ENCODE measurements at regions not wholly inside any gene's neighbourhood (a gene's known extent, or its start where the extent isn't known, plus 50 kb on each side); places are given as distances from the start of the nearest gene placed in this dataset.
"Not testable (repeated sequence)": the region's sequence is repeated elsewhere in the genome, so short reads cannot be mapped to it uniquely, and the experiment has no call there.

DNA sequence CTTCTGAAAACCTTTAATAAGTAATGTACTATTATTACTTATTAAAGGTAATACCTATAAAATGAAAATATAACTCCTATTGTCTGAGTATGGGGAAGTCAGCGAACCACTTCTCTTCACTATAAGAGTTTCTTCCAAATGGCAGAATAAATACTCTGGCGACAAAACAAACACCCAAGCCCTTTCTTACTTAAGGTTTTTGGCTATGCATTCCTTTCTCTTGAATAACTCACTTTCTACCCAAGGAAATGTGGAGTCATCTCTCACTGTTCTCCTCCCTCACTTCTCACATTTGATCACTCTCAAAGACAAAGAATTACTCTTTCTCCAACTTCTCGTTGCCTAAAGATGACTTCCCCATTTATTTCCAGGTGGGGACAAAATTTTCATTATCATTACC lies 816.8 kb upstream of the CRIM1 start:
- no peak for DNase-seq

DNA sequence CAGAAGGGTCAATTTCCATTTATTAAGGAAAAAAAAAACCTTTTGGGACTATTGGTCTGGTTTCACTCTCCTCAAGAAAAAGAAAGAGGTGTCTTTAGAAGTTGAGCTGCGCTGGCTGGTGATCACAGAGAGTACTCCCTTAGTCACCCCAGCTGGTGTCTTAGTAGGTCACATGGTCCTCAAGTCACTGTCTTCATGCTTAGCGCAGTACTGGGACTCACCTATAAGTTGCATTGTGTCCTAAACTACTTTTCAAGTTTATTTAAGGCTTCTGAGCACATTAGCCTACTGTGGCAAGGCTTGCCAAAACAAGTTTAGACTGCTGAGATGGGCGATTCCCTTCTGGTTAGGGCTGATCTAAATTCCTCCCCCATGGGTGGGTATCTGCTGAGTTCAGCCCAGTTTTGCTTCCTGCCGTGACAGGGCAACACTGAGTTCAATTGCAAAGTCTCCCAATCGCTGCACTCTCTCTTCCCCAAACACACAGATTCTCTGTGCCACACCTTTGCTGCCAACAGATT lies 824.9 kb upstream of the CRIM1 start:
- no peak for DNase-seq

- DNase-seq, result no peak
Measured at GRCh38 chr2:35526741-35527140, 828.8 kb upstream of the CRIM1 start.

DNA sequence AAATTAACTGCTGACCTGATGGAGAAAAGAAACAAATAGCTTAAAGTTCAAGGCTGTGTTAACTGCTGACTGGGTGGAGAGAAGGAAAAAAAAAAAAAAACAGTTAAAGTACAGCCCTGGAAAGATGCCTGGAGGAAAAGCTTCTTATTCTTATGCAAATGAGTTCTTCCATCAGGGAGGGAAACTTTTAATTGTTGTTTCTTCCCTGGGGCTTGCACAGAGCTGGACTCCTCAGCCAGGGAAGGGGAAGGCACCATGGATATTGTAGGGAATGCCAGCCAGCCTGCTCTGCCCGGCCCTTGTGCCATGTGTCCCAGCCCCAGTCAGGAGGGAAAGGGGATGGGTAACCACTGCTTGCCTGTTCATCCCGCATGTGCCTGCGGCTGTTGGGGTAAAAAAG lies 833.1 kb upstream of the CRIM1 start:
- no peak for DNase-seq

DNA sequence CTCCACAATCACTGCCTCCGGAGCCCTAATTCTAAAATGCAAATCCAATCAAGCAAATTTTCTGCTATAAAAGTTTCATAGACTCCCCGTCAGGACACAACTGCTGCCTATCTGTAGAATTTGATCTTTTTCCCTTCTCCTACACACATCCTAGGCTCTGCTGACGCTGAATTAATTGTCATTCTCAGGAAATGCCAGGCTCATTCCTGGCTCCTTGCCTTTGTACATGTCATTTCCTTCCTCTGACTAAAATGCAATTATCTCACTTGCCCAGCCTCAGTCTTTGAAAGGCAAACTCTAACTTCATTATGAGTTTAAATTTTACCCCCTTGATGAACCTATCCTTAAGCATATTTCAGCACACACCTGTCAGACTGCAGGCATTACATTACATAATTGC lies 844.9 kb upstream of the CRIM1 start:
- DNase-seq, result no peak

DNA sequence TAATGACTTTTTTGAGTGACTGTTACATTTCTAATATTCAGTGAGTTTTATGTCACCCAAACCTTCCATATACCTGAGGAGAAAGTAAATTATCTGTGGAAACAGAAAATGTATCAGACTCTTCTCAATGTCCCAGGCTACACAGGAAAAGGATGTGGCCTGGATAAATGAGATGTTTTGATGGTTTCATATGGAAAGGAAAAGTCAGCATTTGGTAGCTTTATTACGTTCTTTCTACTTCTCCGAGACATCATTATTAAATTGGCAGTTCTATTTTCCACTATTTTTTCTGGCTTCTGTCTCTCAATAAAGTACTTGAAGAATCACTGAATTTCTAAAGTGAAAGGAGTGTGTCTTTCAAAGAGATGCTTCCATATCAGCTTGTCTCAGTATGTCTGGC lies 847.0 kb upstream of the CRIM1 start:
- no peak for DNase-seq

- no peak for DNase-seq
Measured at GRCh38 chr2:35504419-35504818, 851.2 kb upstream of the CRIM1 start.

GRCh38 chr2:35503738-35504199 lies 851.8 kb upstream of the CRIM1 start:
- no peak for DNase-seq

DNA sequence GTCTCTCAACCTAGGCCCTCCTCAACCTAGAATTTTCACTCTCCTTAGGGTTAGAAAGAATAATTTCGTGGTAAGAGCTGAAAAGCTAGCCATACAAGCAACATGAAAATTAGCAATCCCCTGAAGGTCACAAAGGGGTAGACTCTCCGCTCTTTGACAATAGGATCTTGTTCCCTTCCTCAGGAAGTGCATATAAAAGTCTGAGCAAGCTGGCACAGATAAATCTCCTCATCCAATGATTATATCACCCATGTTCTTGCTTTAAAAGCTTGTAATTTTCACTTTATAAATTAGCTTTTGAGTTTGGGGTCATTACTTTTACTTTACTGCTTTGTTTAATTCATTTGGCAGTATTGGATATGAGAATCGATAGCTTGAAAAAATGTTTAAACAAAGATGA lies 852.3 kb upstream of the CRIM1 start:
- DNase-seq, result no peak

DNA sequence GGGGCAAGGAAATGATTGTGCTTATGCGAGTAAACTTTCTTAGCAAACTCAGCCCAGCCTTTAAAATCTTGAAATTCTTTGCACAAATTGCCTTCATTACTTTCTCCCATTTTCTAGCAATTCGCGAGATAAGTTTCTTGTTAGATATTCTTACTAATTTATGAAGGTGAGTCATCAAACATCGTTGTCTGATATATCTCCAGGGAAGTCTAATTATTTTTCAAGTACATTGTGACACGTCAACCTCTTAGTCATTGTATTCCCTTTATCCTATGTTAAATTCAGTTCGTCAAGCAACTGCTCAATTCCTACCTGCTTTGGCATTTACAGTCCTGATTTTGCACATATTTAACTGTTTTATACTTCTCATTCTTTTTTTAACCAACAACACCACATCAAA lies 854.5 kb upstream of the CRIM1 start:
- no peak for DNase-seq

DNA sequence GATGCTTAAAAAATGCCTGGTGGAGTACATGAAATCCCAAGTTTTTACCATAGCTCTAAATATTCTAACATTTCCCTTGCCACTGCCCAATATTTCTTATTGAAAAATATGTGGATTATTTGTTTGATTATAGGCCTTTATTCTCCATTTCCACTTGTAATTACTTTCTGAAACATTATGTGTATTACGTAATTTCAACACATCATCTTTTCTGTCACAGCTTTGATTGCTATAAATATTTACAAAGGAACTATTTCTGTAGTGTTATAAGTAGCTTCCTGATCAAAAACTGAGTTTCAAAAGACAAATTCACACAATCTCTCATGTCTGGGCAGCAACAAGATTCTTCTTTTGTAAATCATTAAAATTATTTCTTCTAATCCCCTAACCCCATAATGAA lies 859.6 kb upstream of the CRIM1 start:
- DNase-seq, result no peak

DNA sequence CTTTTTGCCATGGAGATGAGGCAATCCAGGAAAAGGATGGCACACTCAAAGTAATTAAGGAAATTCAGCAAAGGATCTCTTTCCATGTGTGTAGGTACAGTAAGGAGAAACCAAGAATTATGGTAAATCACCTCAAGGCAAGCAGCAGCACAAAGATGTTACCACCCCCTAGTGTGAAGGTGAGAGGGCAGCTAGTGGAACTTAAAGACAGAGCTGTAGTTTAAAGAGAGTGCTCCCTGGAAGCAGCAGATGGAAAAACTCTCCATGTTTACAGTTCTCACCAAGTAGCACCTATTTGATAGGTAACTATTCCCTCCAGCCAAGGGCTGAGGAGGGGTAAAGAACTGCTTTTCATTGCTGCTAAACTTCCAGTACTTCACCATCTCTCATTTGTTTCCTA lies 860.4 kb upstream of the CRIM1 start:
- DNase-seq, result no peak

GRCh38 chr2:35478121-35478520 lies 877.5 kb upstream of the CRIM1 start:
- DNase-seq, result not testable (repeated sequence)

GRCh38 chr2:35468245-35468644 lies 887.3 kb upstream of the CRIM1 start:
- no peak for DNase-seq

DNA sequence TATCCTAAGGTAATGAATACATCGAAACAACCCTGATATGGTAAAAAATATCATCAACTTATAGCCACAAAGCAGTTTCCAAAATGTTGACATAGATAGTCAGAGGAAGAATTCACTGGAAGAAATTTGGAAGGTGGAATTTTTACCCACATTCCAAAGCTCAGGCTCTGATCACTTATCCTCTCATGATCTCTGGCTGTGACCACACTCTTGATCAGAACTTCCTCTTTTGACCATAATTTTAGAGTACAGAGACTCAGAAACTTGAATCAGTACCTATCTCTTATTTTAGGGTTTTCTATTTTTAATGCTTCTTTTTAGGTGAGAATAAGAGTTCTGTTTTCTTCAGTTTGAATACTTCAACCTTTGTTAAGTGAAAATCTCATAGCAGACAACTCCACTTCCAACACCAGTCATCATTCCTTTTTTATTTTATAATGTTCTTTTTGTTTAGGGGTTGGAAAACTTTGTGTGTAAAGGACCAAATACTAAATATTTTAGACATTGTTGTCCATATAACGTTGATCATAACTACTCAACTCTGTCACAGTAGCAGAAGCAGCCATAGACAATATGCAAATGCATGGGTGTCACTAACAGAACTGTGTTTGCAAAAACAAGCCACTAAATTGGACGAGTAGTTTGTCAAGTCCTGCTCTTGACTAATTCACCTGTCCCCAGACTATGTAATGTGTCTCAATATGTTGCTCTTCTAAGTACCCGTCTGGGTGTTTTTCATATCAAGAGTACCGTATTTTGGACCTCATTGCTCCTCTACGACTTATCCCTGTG lies 891.6 kb upstream of the CRIM1 start:
- DNase-seq, result no peak

DNA sequence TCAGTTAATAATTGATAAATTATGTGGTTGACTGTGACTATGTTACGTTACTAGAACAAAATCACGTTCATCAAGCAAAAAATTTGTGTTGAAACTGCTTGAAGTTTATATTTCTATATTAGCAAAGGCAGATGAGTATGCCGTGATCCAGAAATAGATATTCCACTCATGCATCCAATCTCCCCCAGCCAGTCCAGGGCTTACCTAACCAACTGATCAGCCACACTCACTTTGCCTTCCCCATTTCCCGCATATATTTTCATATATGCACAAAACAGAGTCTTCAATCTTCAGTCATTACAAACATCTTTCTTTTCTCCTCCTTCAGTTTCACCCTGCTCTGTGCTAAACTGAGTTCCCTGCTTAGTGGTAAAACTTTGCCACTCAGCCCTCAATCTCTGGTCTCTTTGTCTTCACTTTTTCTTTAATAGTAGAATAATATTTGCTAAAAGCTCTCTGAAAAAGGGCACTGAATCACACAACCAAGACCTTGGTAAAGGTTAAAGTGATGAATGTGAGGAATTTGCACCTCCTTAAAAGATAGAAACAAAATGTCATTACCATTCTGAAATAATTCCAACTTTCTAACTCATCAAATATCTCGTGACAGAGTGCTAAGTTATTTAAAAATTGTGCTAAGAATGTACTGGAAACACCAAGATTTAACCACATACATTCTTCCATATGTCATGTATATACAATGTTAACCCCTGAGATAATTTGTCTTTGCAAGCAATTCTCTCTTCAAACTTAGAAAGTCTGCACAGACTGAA lies 893.2 kb upstream of the CRIM1 start:
- no peak for DNase-seq

DNA sequence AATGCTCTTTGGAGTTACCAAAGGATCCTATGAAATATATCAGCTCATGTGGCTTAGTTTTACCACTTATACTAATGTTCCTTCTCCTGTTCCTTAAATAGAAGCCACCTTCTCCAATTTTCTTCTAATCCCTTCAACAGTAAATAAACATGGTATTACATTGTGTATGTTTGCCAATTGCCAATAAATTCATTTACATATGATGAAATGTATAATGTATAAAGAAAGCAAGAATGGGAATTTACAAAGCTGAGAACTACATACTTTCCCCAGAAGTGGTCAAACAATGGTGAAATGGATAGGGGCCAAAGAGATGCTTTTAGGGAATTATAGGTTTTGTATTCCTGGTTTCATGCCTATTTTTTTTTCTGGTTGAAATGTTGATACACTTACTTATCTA lies 894.2 kb upstream of the CRIM1 start:
- DNase-seq, result no peak

GRCh38 chr2:35454966-35455638 lies 900.5 kb upstream of the CRIM1 start:
- DNase-seq, result no peak

GRCh38 chr2:35447821-35448220 lies 907.8 kb upstream of the CRIM1 start:
- no peak for DNase-seq

GRCh38 chr2:35447215-35447614 lies 908.4 kb upstream of the CRIM1 start:
- DNase-seq, result no peak

DNA sequence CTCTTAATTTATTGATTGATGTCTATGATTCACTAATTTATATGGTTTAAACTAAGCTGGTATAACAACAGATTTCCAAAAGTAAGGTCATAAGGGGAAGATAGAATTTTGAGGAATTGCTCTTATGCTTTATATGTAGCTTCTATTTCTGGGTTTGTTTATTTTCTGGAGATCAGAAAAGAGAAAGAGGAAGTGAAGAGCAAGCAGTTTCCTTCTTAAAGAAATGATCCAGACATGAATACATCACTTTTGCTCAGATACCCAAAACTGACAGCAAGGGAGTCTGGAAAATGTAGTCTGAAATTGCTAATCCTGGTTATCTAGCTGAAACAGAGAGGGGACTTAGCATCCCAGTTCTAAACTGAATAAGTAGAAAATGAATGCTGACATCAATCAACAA lies 912.5 kb upstream of the CRIM1 start:
- DNase-seq, result no peak

DNA sequence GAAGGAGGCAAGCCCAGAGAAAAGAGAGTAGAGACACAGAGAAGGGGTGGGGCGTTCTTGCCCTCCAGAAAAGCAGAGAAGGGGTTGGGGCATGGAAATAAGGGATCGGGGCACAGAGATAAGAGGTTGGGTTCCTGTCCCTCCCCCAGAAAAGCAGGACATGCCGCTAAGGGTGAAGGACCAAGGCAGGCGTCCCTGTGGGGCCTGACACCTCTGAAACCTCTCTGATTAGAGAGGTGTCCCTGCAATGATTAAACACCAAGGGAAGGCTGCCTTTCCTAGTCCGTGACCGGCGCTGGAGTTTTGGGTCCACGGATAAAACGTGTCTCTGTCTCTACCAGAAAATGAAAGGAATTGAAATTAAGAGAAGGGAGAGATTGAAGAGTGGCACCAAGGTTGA lies 914.0 kb upstream of the CRIM1 start:
- not testable (repeated sequence) for DNase-seq

- not testable (repeated sequence) for DNase-seq
Measured at GRCh38 chr2:35440308-35440707, 915.3 kb upstream of the CRIM1 start.

- not testable (repeated sequence) for DNase-seq
Measured at GRCh38 chr2:35436893-35437292, 918.7 kb upstream of the CRIM1 start.
